Breast epithelium (tissue), 4 donors: ENCODE measurements at regions not wholly inside any gene's neighbourhood (a gene's known extent, or its start where the extent isn't known, plus 50 kb on each side); places are given as distances from the start of the nearest gene placed in this dataset.

Experiments
- DNase-seq, 2 donors: peaks; one replicate each; pipeline ENCODE4 v3.0.0-alpha.2; 2019; ENCODE audit warnings: low spot score in 2 of 2
- H3K27ac ChIP-seq, 2 donors: fragments of 200-600 bp; sonication (generic) in 1 of 2; one replicate each; pipeline ENCODE4 v1.5.1; 2016 to 2019; ENCODE audit warnings: mild to moderate bottlenecking in 1 of 2
- H3K27me3 ChIP-seq, 2 donors: fragments of 200-600 bp; sonication (generic) in 1 of 2; one replicate each; pipeline versions ENCODE4 v1.5.1 to v1.6.0; 2017 to 2019; ENCODE audit warnings: control low read depth in 1 of 2, mild to moderate bottlenecking in 1 of 2
- H3K36me3 ChIP-seq: fragments of 200-600 bp; one replicate; pipeline ENCODE4 v1.5.1; 2019
- H3K4me1 ChIP-seq, 2 donors: fragments of 200-600 bp; sonication (generic); one replicate each; pipeline ENCODE4 v1.5.1; 2016 to 2019; ENCODE audit warnings: control low read depth in 1 of 2
- H3K4me3 ChIP-seq, 3 donors: fragments of 200-600 bp; sonication (generic); 1 replicate in 2 of 3; 2 replicates in 1 of 3; pipeline ENCODE4 v1.5.1; 2016 to 2019; ENCODE audit warnings: mild to moderate bottlenecking in 3 of 3, moderate library complexity in 2 of 3
- H3K9me3 ChIP-seq, 2 donors: fragments of 200-600 bp; sonication (generic) in 1 of 2; one replicate each; pipeline ENCODE4 v1.5.1; 2016 to 2019; ENCODE audit warnings: control low read depth in 1 of 2
- CTCF ChIP-seq, 3 donors: fragments of 450-650 bp; IDR thresholded peaks; one replicate each; pipeline ENCODE4 v1.5.1; 2016 to 2017; ENCODE audit warnings: antibody characterized with exemption in 3 of 3, mild to moderate bottlenecking in 3 of 3, moderate library complexity in 3 of 3
- POLR2A ChIP-seq: fragments of 450-650 bp; IDR thresholded peaks from one replicate; pipeline ENCODE4 v1.6.1; 2016; ENCODE audit warnings: antibody characterized with exemption, mild to moderate bottlenecking, moderate library complexity
- POLR2AphosphoS5 ChIP-seq, 3 donors: sonication (generic); formaldehyde crosslinking; IDR thresholded peaks; one replicate each; pipeline ENCODE4 v1.6.1; 2017; ENCODE audit warnings: antibody characterized with exemption in 3 of 3
- intact Hi-C: fragments of 100-400 bp; cut with DNase I; formaldehyde crosslinking; loops from one replicate; pipeline ENCODE4 v1.15.1; 2023; ENCODE audit warnings: low total_unique reads

GRCh38 chr10:108849688-108850087 is 1073.6 kb downstream of the XPNPEP1 start:
- no peak overlapping the region for H3K27ac ChIP-seq
- H3K4me1 ChIP-seq = no peaks in the 10 kb centered on the region
- TF ChIP-seq POLR2A = no peak
- TF ChIP-seq POLR2AphosphoS5 (IDR thresholded peaks at IDR 0.05) = no peak
- no peak for TF ChIP-seq CTCF (IDR thresholded peaks at IDR 0.05)
- DNase-seq = no peak
- H3K27me3 ChIP-seq = no peaks in the 10 kb centered on the region
- H3K4me3 ChIP-seq = no peak overlapping the region
- H3K36me3 ChIP-seq = no peaks in the 10 kb centered on the region
- H3K9me3 ChIP-seq = peaks cover 0 to 12% of the 10 kb centered on the region in 2 donors
- intact Hi-C loops = loop anchor here (5.0 kb wide), 1 partner anchor 223 kb away; no protein-coding TSS in a partner anchor

GRCh38 chr10:108849186-108849585 is 1074.1 kb downstream of the XPNPEP1 start:
- Histone ChIP-seq H3K27ac (no peak overlapping the region), H3K36me3 (no peaks in the 10 kb centered on the region), H3K27me3 (no peaks in the 10 kb centered on the region), H3K4me1 (no peaks in the 10 kb centered on the region), H3K9me3 (peaks cover 0 to 15% of the 10 kb centered on the region in 2 donors), H3K4me3 (no peak overlapping the region)
- DNase-seq = no peak
- TF ChIP-seq POLR2AphosphoS5 (IDR thresholded peaks at IDR 0.05) (no peak), POLR2A (no peak)
- intact Hi-C loops = loop anchor here (5.0 kb wide), 1 partner anchor 223 kb away; no protein-coding TSS in a partner anchor

- H3K27me3 ChIP-seq = no peaks in the 10 kb centered on the region
- H3K27ac ChIP-seq = no peak overlapping the region
- H3K36me3 ChIP-seq = no peaks in the 10 kb centered on the region
- intact Hi-C loops = loop anchor here (5.0 kb wide), 1 partner anchor 224 kb away; no protein-coding TSS in a partner anchor
- peaks cover 0 to 15% of the 10 kb centered on the region in 2 donors for H3K9me3 ChIP-seq
- TF ChIP-seq POLR2A = no peak
- TF ChIP-seq CTCF (IDR thresholded peaks at IDR 0.05) = no peak
- no peak for TF ChIP-seq POLR2AphosphoS5 (IDR thresholded peaks at IDR 0.05)
- DNase-seq = no peak
- H3K4me1 ChIP-seq = no peaks in the 10 kb centered on the region
- no peak overlapping the region for H3K4me3 ChIP-seq
These were observed 1075.3 kb downstream of the XPNPEP1 start for GRCh38 chr10:108848046-108848445.

- TF ChIP-seq POLR2AphosphoS5 (IDR thresholded peaks at IDR 0.05) = no peak
- no peak for TF ChIP-seq POLR2A
- TF ChIP-seq CTCF (IDR thresholded peaks at IDR 0.05) = no peak
- H3K36me3 ChIP-seq = no peaks in the 10 kb centered on the region
- no peaks in the 10 kb centered on the region for H3K4me1 ChIP-seq
- peaks cover 0 to 4% of the 10 kb centered on the region in 2 donors for H3K27me3 ChIP-seq
- peaks cover 0 to 15% of the 10 kb centered on the region in 2 donors for H3K9me3 ChIP-seq
- H3K4me3 ChIP-seq = no peak overlapping the region
- H3K27ac ChIP-seq = no peak overlapping the region
- intact Hi-C loops = no loop called here
- DNase-seq = no peak
These were observed 1082.4 kb downstream of the XPNPEP1 start for GRCh38 chr10:108840944-108841343.

GRCh38 chr10:108836362-108836761 is 1086.9 kb downstream of the XPNPEP1 start:
- no peaks in the 10 kb centered on the region for H3K4me1 ChIP-seq

More at GRCh38 chr10:108836362-108836761, 1086.9 kb downstream of the XPNPEP1 start:
- no peak overlapping the region for H3K27ac ChIP-seq
- no peaks in the 10 kb centered on the region for H3K9me3 ChIP-seq
- intact Hi-C loops = no loop called here
- no peaks in the 10 kb centered on the region for H3K36me3 ChIP-seq
- H3K4me3 ChIP-seq = no peak overlapping the region
- TF ChIP-seq POLR2AphosphoS5 (IDR thresholded peaks at IDR 0.05) (no peak), CTCF (IDR thresholded peaks at IDR 0.05) (no peak), POLR2A (no peak)
- DNase-seq = no peak
- H3K27me3 ChIP-seq = peaks cover 0 to 4% of the 10 kb centered on the region in 2 donors
